Calu3 (cell line): ENCODE measurements at regions not wholly inside any gene's neighbourhood (a gene's known extent, or its start where the extent isn't known, plus 50 kb on each side); places are given as distances from the start of the nearest gene placed in this dataset.

Experiments used
- BruUV-seq: library from RNA; stranded (reverse); fragments of 400-500 nt; replicated peaks from 2 replicates; lab custom pipeline; 2021; lab: Mats Ljungman, UMichigan
- CTCF ChIA-PET: fragments of 300-600 bp; sonication (Branson Sonifier 250); formaldehyde crosslinking; loops from one replicate; lab custom pipeline; 2022; ENCODE audit warnings: antibody characterized with exemption; lab: Charles Lee
- DNase-seq: peaks from one replicate; pipeline ENCODE4 v3.0.0; 2022
- H3K27ac Mint-ChIP-seq: one replicate; pipeline ENCODE4 v1.8.0; 2022; ENCODE audit warnings: mixed read lengths; ENCODE audit not compliant: unreplicated experiment
- H3K27me3 Mint-ChIP-seq: one replicate; pipeline ENCODE4 v1.8.0; 2022; ENCODE audit warnings: mixed read lengths; ENCODE audit not compliant: unreplicated experiment
- H3K36me3 Mint-ChIP-seq: one replicate; pipeline ENCODE4 v1.8.0; 2022; ENCODE audit warnings: mild to moderate bottlenecking, moderate library complexity, mixed read lengths; ENCODE audit not compliant: insufficient read depth, unreplicated experiment
- H3K4me1 Mint-ChIP-seq: one replicate; pipeline ENCODE4 v1.8.0; 2022; ENCODE audit warnings: mild to moderate bottlenecking, low read depth, mixed read lengths; ENCODE audit not compliant: unreplicated experiment
- H3K4me3 Mint-ChIP-seq: one replicate; pipeline ENCODE4 v1.8.0; 2022; ENCODE audit warnings: mild to moderate bottlenecking, low read depth, moderate library complexity, mixed read lengths; ENCODE audit not compliant: unreplicated experiment
- H3K9me3 Mint-ChIP-seq: one replicate; pipeline ENCODE4 v1.8.0; 2022; ENCODE audit warnings: low read depth, mixed read lengths; ENCODE audit not compliant: unreplicated experiment
- intact Hi-C: fragments of 100-400 bp; cut with micrococcal nuclease; formaldehyde crosslinking; loops from one replicate; pipeline ENCODE4 v1.10.0; 2022; ENCODE audit not compliant: unreplicated experiment
- TF ChIP-seq, protein P1 (sequence below): fragments of 200-600 bp; IDR thresholded peaks from one replicate; pipeline ENCODE4 v1.8.0; 2022; ENCODE audit warnings: antibody characterized with exemption; ENCODE audit not compliant: unreplicated experiment

DNA sequence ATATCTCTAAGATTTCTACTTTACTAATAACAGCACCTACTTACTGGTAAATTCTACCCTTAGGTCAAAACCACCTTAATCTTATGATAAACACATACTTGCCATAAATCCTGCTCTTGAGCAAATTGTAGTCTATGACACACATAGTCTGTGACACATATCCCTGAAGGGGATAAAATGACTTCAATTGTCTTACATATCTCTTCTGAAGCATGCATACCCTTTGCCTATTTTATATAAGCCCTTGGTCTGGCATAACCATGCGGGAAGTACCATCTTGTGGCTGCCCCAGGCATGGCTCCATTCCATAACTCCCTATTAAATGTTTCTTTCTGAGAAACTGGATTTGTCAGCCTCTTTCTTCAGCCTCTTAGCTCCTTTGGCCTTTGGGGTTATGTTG lies 248.9 kb downstream of the SLC7A11 start:
- CTCF ChIA-PET: no interaction called here
- no peaks in the 10 kb centered on the region for H3K36me3 Mint-ChIP-seq
- no peak for DNase-seq
- H3K27me3 Mint-ChIP-seq: no peaks in the 10 kb centered on the region
- H3K9me3 Mint-ChIP-seq: no peaks in the 10 kb centered on the region
- H3K27ac Mint-ChIP-seq: no peak overlapping the region
- intact Hi-C loops: no loop called here
- no peaks in the 10 kb centered on the region for H3K4me1 Mint-ChIP-seq
- TF ChIP-seq, protein P1, sequence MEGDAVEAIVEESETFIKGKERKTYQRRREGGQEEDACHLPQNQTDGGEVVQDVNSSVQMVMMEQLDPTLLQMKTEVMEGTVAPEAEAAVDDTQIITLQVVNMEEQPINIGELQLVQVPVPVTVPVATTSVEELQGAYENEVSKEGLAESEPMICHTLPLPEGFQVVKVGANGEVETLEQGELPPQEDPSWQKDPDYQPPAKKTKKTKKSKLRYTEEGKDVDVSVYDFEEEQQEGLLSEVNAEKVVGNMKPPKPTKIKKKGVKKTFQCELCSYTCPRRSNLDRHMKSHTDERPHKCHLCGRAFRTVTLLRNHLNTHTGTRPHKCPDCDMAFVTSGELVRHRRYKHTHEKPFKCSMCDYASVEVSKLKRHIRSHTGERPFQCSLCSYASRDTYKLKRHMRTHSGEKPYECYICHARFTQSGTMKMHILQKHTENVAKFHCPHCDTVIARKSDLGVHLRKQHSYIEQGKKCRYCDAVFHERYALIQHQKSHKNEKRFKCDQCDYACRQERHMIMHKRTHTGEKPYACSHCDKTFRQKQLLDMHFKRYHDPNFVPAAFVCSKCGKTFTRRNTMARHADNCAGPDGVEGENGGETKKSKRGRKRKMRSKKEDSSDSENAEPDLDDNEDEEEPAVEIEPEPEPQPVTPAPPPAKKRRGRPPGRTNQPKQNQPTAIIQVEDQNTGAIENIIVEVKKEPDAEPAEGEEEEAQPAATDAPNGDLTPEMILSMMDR: no peak
- H3K4me3 Mint-ChIP-seq: no peak overlapping the region
- no TSS peak for BruUV-seq

DNA sequence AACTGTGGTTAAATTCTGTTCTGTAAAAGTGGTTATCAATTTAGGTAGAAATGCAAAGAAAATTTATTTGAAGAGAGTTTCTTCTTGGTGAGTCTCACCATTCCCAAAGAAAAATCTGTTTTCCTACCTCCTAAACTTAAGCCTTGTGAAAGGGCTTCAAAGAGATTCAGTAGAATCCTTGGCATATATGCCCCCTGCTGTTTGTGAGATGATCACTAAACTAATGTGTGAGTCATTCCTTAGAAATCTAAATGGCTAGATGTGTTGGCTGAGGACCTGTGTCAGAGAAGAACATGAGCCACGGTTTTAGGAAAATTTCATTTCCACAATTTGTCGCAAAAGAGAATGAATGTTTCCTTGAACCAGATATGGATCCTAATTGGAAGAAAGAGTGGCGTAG lies 260.9 kb downstream of the SLC7A11 start:
- Mint-ChIP-seq H3K4me1 (no peaks in the 10 kb centered on the region), H3K4me3 (no peak overlapping the region), H3K9me3 (no peaks in the 10 kb centered on the region), H3K36me3 (no peaks in the 10 kb centered on the region), H3K27ac (no peak overlapping the region), H3K27me3 (no peaks in the 10 kb centered on the region)
- intact Hi-C loops: no loop called here
- no peak for DNase-seq
- BruUV-seq: no TSS peak
- TF ChIP-seq, protein P1: no peak
- CTCF ChIA-PET: no interaction called here

DNA sequence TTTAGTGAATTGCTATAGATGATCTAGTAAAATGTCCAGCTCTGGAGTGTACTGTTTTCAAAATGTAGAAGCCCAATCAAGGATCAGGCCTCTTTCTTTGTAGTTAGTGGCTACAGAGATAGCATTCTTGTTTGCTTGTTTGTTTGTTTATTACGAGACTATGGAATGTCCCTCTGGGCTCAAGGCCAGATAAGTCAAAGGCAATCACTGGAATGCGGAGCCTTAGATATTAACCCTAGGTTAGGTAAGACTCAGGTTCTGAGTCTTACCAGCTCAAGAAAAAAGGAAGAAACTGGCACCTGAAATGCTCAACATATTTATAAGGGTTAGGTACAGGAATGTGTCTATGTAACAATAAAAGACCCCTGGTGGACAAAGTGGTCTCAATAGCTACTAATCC lies 261.5 kb downstream of the SLC7A11 start:
- Mint-ChIP-seq H3K27me3 (no peaks in the 10 kb centered on the region), H3K4me1 (no peaks in the 10 kb centered on the region), H3K9me3 (no peaks in the 10 kb centered on the region), H3K27ac (no peak overlapping the region), H3K36me3 (no peaks in the 10 kb centered on the region), H3K4me3 (no peak overlapping the region)
- intact Hi-C loops: no loop called here
- TF ChIP-seq, protein P1: no peak
- BruUV-seq: no TSS peak
- DNase-seq: no peak
- CTCF ChIA-PET: no interaction called here

DNA sequence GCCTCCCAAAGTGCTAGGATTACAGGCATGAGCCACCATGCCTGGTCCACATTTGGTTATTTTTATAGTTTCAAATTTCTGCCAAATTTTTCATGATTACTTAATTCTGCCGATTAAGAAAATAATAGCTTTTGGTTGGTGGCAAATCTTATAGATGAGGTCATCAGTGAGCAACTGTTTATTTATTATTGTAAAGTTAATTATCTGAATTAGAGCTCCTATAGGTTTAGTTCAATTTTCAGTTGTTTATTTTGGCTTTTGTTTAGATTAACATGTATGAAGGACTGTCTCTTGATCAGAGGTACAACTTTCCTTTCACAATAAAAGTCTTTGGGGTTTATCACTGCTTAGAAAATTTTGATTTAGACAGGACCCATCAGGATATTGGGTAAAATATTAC lies 262.2 kb downstream of the SLC7A11 start:
- no peak for DNase-seq
- Mint-ChIP-seq H3K4me1 (no peaks in the 10 kb centered on the region), H3K27ac (no peak overlapping the region), H3K27me3 (no peaks in the 10 kb centered on the region), H3K36me3 (no peaks in the 10 kb centered on the region), H3K4me3 (no peak overlapping the region), H3K9me3 (no peaks in the 10 kb centered on the region)
- CTCF ChIA-PET: interaction anchor here (0.6 kb wide), 1 partner anchor 463 kb away, joined by 3 read pairs; no protein-coding TSS in a partner anchor
- BruUV-seq: no TSS peak
- intact Hi-C loops: no loop called here
- TF ChIP-seq, protein P1: no peak
